HPDE6-E6E7 (cell line): ENCODE measurements at regions not wholly inside any gene's neighbourhood (a gene's known extent, or its start where the extent isn't known, plus 50 kb on each side); places are given as distances from the start of the nearest gene placed in this dataset.
"Not testable (repeated sequence)": the region's sequence is repeated elsewhere in the genome, so short reads cannot be mapped to it uniquely, and the experiment has no call there.

Experiments
- DNase-seq: peaks from one replicate; pipeline ENCODE4 v3.0.0; 2011; ENCODE audit warnings: missing footprints; ENCODE audit errors: extremely low spot score

DNA sequence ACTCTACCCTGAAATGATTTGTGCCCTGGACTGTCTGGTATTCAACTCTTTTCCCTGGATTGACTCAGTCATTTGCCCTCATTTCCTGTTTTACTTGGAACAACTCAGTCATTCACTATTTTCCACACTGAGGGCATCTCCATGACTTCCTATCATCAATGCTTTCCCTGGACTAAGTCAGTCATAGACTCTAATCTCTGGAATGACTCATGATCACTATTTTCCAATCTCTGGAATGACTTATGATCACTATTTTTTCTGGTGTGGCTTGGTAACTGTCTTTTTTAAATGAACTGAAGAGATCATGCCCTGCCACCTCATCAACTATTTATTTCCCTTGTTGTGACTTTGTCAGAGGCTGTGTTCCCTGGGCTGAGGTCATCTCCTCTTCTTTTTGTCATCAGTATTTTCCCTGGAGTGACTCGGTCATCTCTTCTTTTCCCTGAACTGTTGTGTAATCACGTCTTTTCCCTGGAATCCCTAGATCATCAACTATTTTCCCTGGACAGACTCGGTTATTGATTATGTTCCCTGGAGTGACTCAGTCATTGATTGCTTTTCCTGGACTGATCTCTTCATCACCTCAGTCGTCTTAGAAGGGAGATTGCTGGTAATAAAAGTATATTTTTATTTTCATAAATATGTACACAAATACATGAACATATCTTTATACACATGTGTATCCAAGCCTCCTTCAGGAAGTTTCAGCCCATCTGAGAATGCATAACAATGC, 327.1 kb upstream of the VCX start:
- no peak for DNase-seq

DNA sequence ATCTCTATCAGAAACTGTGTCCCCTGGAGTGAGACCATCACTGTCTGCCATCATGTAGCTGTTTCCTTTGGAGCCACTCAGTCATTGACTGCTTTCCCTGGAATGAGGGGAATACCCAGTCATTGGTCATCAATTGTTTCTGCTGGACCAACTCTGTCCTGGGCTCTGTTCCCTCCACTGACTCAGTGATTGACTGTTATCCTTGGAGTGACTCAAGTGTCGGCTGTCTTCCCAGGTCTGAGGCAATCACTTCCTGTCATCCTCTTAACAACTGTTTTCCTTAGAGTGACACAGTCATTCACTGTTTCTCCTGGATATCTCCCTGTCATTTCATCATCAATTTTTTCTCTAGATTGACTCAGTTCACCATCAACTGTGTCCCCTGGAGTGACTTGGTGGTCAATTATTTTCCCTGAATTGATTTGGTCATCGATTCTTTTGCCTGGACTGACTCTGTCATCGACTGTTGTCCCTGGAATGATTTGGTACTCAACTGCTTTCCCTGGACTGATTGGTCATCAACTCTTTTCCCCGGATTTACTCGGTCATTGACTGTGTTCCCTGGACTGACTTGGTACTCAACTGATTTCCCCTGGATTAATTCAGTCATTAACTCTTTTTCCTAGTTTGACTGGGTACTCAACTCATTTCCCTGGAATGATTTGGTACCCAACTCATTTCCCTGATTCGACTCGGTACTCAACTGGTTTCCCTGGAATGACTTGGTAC, 327.9 kb upstream of the VCX start:
- no peak for DNase-seq

DNA sequence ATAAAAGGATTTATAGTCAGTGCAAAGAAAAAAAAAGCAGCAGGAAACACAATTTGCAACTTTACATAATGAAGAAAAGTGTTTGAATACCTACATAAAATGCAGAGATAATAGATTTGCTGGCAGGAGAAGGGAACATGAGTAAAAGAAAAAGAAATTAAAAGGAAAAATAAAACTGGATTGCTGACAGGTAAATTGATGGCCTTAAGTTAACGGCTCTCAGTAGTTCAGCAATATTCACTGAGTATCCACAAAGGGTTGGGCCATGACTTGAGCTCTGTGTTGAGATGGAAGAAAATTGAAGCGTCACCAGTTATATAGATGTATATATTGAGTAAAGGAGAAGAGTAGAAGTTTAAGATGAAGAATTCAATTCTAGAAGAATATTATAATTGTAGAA, 330.1 kb upstream of the VCX start:
- no peak for DNase-seq

DNA sequence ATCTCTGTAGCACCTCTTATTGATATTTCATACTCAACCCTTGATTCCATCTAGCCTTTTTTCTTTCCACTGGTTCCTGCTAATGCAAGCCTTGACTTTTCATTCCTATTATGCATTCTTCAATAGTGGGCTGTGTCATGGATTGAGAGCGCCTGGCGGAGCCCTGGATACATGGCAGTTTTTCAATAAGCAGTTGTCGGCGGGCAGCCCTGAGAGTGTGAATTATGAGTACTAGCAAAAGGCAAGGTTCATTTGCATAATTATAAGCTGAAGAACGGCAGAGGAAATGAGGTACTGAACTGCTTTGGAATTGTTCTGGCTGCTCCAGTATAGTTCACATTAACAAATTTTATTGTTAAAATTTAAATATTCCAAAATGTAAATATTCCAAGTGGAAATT, 339.7 kb upstream of the VCX start:
- DNase-seq, result no peak

DNA sequence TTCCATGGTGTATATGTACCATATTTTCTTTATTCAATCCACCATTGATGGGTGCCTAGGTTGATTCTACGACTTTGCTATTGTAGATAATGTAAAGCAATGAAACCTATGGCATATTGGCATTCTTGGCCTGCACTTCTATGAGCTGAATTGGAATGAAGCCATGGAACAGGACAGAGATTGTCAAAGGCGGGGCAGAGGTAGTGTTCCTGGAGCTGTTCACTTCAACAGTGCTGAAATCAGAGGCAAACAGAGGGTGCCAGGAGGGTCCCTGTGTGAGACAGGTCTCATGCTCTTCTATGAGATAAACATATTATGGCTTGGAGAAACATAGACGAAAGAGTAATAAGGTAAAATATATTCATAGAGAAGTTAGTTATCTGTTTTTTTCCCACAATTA, 342.6 kb upstream of the VCX start:
- no peak for DNase-seq

DNA sequence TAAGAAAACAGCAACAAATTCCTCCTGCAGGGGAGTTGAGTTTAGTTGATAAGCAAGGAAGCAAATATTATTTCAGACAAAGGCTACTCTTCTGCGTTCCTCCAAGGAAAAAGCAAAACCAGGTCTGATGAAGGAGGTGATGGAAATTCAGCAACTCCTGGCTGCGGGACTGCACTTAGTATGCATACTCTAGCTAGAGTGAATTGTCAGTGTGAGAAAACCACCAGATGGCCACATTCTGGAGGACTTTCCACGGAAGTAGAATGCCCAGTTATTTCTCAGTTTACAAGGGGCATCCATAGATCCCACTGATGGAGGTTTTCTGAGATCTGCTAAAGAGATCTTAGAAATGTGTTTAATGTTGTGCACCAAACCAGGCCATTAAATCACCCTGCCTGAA, 338.6 kb upstream of the PUDP start:
- no peak for DNase-seq

DNA sequence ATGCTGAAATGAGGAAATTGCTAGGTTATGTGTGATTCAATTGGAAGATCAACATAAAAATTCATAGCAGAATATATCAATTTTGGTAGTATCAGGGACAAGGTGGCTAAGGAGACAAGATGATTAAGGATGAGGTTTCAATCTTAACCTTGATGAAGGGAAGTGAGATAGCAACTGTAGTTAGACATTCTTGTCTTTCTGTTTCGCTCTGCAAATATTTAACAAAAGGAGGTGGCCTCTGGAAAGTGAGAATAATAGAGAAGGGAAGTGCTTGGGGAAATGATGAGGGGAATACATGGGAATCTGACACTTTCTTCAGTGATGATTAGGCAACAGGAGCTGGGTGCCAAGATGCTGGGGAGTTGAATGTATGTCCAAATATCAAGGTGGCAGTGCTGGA, 337.1 kb upstream of the PUDP start:
- DNase-seq, result no peak

DNA sequence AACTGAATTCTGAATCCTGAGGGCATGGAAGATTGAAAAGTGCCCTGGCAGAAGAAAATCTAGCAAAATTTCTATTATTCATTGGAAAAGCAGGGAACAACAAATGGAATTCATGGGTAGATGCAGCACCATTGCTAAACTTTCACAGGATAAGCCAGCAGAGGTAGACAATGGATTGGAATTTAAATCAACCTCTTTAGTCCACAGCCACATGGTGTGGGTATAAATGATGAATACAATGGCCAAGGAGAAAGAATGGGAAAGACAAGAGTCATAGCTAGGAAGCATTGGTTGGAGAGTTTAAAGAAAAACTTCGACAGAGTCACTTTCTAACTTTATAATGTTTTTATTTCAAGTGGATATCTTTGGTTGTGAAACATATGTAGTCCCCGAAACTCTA, 332.8 kb upstream of the PUDP start:
- DNase-seq, result no peak

DNA sequence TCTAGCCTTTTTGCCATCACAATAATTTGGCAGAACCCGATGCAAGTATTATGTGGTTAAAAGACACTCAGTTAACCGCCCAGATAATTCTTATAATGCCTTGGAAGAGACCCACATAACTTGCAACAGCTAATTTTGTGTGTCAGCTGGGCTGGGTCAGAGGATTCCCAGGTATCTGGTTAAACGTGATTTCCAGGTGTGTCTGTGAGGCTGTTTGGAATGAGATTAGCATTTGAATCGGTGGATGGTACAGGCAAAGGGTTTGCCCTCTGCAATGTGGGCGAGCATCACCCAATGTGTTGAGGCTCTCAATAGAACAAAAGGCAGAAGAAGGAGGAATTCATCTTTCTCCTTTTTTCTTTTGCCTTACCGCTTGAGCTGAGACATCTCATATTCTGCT, 314.2 kb upstream of the PUDP start:
- no peak for DNase-seq

DNA sequence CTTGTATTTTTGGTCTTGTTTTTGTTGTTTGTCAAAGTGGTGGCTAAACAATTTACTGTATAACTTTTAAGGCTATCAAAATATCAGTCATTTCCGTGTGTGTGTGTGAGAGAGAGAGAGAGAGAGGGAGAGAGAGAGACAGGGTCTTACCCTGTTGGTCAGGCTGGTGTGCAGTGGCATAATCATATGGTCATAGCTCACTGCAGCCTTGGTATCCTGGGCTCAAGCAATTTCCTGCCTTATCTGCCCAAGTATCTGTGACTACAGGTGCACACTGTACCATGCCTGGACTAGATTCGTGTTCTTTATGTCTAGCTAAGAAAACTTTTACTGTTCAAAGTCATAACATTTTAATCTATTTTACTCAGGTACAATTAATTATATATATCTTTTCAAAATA, 313.1 kb upstream of the PUDP start:
- DNase-seq, result not testable (repeated sequence)

DNA sequence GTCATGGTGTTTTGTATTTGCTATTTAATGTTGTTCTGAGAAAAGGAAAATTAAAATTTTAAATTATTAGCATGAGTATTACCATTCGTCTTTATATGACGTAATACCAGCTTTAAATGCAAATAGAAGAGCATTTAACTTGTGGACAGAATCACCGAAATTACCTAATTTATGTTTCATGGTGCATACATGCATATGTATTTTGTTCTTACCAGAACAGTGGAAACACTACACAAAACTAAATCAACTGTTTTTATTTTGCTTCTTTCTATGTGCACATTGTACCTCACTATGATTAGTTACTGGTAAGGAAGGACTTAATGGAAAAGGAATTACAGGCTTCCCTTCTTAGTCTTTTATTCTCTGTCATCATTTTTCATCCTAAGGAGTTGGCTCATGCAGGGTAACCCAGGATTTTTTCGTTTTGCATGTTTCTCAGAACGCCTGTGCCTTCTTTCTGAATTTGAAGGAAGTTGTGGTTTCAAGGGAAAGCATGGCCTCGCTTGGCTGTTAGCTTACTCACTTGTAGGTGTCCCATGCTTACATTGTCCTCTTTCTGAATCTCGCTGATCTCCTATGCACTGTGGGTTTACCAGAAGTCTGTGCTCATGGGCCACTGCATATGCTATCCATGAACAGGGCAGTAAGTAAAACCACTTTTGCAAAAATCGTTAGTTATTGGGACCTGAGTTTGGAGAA, 300.0 kb upstream of the PUDP start:
- DNase-seq, result no peak

DNA sequence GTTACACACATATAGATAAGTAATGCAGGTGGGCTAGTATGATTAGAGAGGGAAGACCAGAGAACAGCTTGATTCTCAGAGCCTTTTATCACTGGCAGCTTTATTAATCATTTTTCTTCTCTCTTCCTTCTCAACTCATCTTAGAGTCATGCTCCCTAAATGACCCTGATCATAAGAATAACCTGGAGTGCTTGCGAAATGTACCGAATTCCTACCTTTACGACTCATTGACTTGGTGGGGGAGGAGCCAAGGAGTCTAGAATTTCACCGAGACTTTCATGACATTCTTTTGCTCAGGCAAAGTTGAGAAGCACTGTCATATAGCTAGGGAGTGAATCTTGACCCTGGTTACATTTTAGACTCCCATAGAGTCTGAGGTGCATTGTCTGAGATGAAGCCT, 298.9 kb upstream of the PUDP start:
- DNase-seq, result peak; percentile 39

DNA sequence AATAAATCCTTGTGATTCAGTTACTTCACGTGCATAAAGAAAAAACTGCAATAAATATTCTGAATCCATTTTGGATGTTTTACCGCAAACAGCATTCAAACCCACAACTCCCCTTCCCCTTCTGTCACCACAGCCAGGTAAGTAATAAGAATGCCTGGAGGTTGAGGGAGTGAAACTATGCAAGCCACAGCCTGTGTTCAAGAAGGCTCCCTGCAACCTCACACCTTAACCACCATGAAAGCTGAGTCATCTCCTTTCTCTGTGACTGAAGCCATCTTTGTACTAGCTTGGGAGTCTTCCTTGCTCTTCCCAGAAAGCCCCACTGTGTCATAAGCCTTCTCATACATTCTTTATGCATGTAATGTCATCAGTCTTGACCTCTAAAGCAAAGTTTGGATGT, 297.0 kb upstream of the PUDP start:
- DNase-seq, result peak; percentile 41

DNA sequence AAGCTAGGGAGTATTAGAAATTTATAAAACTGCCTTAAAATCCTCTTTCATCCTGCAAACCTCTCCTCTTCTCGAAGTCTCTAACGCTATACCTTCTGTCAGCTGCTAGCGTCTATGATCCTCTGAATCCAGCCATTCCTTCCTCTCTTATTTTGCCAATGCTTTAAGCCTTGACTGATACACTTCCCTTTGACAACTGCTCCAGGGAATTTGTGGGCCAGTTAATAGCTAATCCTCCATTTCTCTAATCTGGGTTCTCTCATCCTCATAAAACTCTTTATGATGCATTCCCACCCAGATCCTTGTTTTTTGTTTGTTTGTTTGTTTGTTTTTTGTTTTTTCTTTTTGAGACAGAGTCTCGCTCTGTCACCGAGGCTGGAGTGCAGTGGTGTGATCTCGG, 293.6 kb upstream of the PUDP start:
- no peak for DNase-seq

DNA sequence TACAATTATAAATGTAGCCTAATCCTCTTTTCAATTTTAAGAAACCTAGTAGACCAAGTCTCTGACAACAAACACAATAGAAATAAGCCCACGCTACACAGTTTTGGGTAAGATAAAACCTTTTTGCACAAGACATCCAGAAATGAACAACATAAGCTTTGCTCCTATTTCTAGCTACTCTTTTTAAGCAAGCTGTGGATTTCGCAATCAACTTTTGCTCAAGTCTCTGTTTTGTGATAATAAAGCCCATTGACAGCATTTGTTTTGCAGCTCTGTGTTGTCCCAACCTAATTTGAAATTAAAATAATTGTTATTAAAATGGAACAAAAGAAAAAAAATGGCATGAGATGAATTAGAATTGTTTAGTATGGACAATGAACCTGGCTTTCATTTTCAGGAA, 287.9 kb upstream of the PUDP start:
- no peak for DNase-seq

DNA sequence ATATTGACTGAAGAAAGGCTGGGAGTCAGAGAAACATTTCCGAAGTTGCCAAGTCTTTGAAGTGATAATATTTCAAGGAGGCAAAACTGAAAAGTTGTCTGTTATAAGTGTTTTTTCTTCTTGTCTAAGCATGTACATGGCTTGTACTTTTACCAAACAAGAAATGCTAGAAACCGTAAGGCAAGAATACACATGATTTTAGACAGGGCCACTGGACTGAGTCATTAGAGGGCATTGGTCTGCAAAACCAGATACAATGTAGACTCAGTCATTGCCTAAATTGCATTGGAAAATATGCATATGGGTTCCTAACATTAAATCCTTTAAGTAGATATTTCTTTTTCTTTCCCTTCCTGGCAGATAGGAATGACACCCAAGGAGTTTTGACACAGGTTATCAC, 284.9 kb upstream of the PUDP start:
- no peak for DNase-seq

DNA sequence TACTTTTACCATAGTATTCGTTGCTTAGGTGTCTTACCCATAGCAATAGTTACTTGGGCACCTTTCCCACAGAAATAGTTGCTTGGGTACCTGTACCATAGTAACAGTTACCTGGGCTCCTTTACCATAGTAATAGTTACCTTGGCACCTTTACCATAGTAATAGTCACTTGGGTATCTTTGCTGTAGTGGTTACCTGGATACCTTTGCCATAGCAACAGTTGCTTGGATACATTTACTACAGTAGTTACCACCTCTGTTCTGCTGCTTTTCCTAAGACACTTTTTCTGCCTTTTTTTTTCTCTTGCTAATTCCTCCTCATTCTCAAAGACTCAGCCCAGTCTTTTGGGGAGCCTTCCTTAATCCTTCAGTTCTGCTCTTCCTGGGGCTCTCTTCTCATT, 272.8 kb upstream of the PUDP start:
- DNase-seq, result no peak

DNA sequence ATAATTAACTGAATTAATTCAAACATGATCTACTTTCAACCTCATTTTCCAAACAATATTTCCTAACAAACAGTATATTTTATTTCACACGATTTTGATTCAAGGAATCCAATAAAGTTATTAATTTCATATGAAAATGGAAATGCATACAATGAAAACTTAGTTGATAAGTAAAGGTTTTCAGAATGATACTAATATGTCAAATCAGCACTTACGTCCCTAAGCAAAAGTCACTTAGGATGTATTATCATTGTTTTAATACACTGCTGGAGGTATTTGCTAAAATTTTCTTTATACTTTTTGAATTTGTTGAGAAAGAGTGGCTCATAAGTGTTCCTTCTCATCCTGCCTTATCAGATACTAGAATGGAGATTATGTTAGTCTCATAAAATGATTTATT, 266.8 kb upstream of the PUDP start:
- DNase-seq, result no peak

DNA sequence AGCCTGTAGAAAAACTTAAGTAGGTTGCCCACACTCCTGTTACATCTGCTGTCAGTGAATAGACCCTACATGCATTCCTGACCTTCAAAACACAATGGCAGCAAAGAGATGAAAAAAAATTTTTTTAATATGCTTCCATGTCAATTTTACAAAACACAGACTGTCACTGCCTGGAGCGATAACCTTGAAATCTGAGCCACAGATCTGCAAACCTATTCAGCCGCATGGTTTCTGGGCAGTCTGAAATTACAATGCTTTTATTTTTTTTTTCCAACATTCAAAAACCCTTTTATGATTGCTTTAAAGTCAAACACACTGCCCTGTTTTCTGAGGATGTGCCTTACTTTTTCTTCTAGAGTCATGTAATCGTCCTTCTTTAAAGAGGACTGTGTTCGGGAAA, 264.9 kb upstream of the PUDP start:
- no peak for DNase-seq

DNA sequence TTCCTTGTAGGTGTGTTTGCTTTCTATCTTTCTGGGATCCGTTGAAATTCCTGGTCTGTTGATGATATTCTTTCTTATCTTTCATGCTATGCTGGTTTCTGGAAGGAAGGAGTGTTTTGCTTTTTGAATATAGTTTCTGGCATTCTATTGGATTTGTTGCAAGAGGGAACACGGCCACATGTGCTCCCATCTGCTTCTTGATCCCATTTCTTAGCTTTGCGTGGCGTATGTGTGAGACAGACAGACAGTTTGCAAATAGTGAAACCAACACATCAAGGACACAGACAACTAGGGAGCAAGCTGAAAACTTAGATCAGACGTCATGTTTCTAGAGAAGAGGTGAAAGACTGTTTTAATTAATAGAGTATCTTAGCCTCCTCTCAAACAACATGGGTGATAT, 261.9 kb upstream of the PUDP start:
- DNase-seq, result no peak

DNA sequence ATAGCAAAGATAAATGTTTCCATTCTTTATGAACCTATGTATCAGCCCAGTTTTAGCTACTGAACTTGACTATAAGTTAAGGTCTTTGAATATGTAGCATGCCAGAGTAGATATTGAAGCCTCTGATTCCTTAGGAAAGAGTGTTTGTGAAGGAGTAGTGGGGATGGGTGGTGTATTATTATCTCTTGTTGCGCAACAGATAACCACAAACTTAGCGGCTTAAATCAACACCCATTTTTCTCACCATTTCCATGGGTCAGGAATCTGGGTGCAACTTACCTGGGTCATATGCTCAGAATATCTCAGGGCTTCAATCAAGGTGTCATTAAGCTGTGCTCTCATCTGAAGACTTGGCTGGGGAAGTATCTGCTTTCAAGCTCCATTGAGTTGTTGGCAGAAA, 251.4 kb upstream of the PUDP start:
- no peak for DNase-seq

DNA sequence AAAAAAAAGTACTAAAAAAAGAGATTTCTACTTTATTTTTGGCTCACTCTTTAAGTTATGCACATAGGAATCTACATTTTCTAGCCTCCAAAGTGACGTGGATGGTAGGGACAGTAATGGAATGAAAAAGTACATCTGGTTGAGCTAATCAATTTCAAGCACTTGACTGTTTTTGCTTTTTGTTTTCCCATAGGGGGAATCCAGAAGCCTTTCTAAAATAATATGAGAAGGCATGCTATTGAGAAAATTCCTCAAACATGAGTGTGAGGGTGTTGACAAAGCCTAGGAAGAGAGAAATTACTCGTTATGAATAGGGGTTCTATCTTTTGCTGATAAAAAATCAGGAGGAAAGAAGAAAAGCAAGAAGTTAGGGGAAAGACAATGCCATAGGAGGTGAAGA, 242.5 kb upstream of the PUDP start:
- DNase-seq, result no peak

DNA sequence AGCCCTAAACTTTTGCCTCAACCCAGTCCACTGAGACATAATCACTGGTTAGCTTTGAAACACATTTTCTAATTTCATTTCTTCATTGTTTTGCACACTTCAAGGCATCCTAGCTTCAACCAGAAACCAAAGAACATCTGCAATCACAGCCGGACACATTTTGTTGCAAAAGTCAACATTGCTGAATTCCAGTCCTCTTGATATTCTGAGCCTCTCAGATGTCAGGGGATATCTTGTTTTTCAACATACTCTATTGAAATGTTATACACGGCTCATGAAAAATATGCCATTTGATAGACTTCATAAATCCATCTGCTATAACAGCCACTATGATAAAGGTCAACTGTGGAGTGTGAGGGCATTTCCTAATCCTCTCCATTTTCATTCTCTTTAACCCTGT, 241.6 kb upstream of the PUDP start:
- no peak for DNase-seq
